ENCODE measurements at regions not wholly inside any gene's neighbourhood (a gene's known extent, or its start where the extent isn't known, plus 50 kb on each side); places are given as distances from the start of the nearest gene placed in this dataset.

DNA sequence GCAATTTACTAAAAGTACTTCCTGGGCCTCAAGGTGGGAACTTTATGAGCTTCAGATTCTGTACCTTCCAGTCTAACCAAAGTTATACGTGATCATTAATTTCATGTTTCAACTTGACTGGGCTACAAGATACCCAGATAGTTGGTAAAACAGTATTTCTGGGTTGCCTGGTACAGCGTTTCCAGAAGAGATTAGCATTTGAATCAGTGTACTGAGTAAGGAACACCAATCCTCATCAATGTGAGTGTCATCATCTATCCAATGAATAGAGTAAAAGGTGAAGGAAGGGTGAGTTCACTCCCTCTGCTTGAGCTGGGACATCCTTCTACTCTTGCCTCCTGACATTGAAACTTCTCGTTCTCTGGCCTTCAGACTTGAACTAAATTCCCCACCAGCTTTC is 274.5 kb upstream of the ID2 start:
- DNase-seq: no peak

DNA sequence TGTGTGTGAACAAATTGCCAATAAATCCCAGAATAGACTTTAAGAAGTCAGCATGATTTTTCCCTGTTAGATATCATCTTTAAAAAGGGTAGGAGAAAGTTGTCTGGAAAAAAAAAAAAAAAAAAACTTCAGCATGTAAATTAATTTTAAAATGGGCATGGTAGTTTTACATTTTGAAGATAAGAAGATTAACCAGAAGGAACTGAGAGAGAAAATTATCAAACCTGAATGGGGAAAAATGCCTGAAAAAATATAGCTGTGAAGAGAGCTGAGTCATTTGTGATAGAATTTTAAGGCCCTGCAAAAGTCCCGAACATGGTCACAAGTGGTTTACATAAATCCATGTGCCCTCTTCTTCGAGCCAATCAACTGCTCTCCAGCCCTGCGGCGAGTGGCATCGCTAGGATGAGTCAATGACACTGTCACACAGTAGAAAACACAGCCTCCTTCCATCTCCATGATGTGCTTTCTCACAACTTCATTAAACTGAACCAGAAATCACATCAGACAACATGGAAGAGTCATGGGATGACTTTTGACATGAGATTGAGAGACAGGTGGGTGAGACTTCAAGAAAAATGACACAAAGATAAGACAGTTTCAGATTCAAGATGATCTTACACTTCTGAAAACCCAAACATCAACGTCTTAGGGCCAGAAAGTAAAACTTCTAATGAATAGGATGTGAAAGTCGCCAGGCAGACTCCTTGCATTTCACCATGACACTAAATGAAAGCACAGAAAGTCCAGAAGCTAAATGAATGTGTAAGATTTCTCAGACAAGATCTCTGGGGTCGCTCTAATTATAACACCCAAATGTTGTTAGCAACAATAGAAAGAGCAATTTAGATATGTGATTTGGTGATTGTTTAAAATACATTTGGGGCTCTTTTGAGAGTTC is 273.0 kb upstream of the ID2 start:
- no peak for DNase-seq

DNA sequence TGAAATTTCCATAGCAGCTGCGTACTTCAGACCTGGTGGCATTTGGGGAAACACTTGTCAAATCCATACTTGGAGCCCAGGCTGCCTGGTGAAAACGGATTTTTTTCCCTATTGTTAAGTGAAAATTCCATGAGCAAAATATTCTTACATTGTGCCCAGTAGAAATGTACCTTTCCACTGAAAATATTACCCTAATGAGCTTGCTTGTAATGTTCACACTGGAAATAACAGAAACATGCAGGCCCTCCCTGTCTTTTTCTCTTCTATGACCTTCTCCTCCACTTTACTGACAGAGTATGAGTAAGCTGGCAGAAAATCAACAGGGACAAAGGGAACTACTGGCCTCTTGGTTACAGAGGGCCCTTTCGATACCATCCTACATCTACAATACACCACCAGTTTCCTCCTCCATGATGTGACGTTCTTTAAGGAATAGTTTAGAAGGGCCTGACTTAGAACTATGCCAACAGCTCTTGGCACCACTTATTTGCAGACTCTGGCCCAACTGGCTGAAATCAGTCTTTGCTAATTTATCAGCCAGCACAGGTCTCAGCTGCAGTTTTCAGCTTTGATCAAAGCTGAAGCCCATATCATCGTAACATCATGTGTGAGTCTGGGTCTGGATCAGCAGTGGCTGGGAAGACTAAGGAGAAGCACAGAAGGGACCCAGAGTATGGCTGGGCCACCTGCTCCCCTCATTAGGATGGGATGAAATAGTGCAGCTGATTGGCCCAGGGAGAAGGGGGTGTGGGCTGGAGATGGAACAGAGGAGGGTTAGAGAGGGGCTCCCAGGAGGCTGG is 272.2 kb upstream of the ID2 start:
- no peak for DNase-seq

DNA sequence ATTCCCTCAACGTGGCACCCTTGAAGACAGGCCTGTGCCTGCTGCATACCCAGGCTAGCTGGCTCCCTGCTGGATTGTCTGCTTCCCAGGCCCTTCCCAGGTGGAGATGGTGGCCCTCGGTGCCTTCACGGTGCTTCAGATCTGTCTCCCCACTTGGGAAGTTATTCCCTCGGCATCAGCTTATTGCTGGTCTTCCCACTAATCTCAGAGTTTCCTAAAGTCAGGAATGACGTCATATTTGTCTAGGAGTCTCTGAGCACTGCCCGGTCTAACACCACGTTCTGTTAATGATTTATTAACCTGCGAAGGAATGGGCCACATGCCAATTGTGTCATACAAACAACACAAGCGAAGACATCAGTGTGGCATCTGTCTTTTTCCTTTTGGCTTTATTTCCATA is 269.8 kb upstream of the ID2 start:
- DNase-seq: no peak

DNA sequence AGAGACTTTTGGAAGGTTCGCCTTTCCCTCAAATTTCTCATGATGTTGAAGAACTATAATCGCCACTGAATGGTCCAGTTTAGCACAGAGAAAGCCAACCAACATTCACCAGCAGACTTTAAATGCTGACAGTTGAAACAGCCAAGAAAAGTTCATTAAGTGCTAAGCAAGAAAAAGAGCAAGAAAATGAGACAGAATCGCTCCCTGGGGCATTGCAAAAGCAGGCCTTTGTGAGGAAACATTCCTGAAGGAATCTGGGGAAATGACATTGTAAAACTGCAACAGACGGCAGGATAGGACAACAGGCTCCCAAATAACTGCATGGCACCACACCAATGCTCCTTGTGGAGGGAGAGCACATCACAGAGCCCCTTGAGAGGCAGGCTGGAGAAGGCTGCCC is 269.3 kb upstream of the ID2 start:
- no peak for DNase-seq

DNA sequence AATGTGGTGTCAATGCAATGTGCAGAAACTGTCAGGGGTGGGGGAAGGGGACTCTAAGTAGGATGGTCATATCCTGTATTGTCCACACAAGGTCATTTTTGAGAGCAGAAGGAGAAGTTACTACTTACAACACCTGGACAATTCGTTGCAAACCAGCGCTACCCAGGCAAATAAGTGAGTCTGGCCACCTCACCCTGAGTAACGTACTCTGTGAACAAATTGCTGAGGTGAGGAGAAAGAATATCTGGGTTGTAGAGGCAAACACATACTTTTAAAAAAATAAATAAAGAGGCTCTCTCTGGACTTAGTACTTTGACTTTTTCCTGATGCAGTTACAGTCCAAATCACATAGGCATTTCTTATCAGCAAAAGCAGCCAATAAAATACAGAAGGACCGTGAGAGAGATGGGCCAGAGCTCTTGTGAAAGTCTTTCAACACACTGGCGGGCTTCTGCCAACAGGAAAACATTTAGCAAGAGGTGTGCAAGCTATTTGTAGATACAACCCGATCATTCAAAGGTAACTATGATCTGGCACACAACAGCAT is 268.2 kb upstream of the ID2 start:
- DNase-seq: no peak

DNA sequence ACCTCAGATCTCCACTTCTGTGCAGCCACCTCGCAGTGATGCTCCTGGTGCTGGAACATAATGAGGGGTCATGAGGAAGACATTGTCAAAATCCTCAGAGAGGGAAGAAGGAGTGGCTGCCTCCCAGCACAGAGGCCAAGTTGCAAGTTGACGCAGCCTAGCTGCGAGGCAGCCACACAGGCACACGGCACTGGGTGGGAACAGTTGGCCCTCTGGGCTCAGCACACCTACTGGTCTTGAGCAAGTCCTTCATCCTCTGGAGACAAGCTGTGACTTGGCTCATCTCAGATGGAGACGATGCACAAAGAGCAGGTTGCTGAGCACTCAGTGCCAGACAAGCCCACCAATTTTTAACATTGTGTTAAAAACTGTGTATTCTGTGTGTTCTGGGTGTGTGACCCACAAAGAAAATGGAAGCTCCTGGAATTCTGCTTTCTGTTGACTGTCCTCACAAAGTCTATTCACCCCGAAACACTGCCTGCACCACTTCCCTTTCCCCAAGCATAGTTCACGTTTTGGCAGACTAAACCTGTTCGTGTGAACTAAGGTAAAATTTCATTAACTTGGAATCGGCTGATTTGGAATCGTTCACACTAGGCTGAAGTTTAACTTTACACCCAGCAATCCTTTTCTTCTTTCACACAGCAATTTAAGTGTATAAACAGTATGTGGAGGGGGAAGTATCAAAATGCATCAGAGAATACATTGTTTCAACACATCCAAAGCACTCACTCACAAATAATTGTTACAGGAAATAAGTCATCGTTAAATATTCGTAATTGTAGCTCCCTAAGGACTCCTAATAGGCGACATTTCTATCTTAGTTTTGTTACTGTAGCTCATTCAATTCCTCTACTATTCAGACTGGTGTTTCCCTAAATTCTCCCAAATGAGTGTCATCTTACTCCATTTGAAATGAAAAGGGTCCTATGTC is 266.6 kb upstream of the ID2 start:
- DNase-seq: no peak

DNA sequence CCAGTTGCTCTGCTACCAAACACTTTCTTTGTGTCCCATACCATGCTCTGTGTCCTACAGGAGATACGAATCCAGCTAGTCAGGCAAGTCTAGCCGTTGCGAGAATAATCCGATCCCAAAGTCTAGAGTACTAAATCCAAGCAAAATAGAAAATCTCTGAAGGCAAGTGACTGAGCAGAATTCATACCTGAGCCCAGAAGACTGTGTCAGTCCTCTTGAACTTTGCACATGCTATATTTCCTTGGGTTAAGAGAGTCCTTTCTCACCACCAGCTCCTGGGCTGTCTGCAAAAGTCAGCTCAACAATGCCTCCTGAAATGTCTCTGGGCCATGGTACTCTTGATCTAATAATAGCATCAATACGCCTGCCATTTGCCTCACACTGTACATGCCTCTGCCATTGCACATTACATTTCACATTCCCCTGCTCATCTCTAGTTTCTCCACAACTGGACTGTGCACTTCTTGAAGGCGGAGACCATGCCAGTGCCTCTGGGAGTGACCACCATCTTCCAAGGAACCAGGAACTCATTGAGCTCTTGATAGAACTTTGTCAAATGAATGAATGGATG is 265.8 kb upstream of the ID2 start:
- DNase-seq: no peak

DNA sequence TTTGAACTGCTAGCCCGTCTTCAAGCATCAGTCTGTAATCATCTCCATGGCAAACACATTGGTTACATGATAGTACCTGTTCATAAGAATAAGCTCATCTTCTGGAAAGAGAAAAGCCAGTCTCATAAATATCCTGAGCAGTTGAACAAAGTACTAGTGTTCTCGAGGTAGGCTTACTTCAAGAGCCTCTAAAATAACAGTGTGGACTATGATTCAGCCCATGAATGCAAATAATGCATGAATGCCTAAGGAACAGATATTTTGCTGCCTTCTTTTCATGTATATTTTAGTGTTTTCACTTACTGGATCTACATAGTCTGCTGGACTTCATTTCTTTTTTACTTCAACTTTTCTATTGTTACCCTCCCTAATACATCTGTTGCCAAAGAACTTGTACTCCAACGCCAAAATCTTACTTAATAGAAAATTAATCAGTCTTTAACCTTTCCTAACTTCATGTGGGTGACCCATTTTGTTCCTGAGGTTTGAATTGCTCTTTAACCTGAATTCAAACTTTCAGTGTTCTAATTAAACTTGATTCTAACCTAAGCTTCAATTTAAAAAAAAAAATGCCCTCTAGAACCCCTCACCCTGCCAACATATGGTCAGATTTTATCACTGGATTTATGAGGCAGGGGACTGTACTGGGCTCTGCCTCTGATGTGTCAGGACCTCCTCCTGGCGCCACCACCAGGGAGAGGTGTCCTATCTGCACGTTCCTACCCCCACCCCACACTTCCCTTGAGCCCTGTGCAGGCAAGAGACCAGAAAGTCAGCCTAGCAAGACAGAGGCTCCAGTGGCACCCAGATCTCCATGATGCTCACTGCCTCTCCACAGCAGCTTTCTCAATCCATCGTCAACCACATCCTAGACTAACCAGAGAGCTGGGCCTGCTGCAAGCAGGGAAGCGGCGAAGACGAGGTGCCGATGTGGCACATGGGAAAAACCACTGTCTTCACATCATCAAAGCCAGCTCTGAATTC is 264.7 kb upstream of the ID2 start:
- DNase-seq: no peak

DNA sequence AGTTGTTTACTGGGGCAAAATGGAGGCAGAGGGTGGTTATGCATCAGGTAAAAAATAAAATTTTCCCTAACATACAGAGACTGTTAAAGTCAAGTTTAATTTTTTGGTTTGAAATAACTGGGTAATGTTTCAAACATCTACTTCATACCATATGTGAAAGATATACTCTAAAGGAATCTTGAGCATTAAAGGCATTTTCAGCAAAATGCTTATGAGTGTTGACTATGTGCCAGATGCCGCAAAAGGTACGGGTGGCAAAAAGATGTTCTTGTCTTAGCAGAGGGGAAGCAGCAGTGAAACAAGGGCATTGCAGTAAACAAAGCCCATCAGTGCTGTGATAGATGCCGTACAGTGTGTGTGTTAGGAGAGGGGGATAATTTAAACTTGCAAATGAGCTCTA is 263.1 kb upstream of the ID2 start:
- DNase-seq: no peak

DNA sequence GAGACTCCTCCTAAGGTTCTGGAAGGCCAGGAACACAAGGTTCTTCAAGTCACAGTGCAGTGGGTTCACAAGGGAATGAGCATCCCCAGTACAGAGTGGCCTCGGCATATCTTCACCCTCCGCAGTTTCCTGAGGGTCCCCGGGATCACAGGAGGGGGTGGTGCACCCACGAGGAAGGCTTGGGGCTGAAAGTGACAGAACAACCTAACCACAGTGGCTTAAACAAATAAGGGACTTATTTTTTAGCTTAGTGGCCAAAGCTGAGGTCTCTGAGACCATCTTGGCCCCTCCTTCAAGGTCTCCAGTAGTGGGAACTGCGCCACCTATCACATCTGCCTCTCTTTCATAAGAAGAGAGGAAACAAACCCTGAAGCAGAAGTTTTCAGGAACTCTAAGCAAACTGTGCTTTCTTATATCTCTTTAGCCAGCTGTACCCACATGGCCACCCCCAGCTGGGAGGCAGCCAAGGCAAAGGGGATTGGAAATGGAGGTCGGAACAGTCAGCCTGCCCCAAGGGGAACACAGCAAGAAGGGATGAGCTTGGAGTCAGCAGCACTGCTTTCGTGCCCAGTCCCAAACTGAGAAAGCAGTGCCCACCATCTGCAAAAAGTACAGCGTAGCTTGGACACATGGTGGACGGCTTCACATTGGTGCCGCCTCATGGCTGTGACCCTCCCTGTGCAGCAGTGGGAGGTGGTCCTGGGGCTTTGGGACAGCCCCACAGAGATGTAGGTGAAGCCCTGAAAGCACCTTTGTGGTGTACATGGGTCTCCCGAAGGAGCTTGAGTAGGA is 260.0 kb upstream of the ID2 start:
- DNase-seq: peak; percentile 18

DNA sequence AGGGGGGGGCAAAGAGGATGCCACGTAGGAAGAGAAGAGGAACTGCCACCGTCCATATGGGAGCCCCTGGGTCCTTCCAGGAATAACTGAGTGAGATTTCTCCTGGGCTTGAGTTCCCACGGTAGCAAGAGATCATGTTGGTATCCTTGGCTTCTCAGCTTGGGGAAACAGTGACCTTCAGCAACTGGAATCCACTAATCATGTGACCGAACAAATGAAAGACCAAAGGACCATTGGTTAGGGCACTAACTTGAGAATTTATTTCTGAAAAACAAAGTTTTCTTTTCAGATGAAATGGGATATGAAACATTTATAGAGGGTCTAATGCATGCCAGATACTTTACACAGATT is 259.4 kb upstream of the ID2 start:
- DNase-seq: no peak

DNA sequence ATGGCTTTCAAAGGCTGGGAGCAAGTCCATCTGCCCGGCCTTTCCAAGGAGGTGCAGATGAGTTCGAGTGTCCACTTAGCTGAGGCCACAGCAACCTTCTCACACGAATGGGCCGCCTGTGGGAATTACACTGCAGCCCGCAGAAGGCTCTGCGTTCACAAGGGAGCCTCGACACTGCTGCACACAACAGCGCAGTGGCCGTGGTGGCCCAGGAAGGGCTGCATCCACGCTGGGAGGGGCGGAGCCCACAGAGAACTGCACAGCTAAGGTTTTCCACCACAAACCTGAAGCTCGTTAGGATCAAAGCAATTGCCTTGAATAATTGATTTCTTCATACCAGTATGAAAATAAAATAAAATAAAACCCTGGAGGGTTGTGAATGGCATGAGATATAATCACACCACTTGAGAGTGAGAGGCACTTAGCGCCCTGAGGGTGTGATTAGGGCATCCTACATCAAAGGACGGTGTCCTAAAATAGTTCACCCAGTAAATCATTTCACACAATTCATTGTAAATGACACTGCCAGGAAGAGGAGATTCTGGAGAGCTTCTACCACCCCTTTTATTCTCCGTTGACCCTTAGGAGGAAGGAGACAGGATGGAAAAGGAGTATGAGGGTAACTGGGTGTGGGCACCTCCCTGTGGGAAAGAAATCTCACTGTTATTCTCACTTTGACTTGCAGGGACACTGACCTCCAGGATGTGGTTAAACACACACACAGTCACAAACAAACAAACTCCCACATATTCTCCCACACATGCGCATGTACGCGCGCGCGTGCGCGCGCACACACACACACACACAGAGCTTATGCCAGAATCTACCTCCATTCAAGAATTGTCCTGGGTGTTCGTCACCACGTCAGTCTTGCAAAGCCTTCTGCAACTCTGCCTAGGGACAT is 256.6 kb upstream of the ID2 start:
- no peak for DNase-seq

DNA sequence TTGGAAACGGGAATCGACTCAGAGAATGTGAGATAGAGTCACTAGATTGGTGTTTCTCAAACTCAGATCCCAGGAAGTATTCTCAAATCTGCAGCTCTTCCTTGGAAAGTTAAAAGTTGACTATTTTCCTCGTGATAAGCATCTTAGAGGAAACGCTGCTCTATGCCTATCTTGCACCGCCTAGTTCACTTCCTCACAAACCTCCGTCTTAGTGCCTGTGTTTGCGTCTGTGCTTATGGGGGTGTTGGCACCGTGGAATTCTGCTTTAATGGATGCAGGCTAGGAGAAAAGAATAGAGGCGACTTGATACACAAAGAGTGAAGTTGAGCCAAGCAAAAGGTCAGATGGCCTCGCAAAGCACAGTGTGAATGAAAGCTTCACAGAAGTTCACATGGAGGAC is 255.3 kb upstream of the ID2 start:
- no peak for DNase-seq

DNA sequence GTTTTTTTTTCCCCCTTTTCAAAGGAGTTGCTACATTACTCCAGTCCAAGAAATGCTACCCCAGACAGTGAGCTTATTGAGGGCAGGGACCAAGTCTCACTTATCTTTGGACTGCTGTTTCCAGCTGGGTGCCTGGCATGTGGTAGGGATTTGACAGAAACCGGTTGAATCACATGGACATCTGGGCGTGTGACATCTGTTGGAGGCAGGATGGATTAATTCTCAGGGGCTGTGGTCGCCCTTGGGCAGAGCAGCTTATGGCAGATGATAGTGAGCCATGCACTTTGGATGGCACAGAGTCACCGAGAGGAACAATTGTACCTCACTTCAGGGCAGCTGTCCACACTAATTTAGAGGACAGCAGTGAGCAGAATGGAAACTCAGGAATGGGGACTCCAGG is 254.6 kb upstream of the ID2 start:
- no peak for DNase-seq

DNA sequence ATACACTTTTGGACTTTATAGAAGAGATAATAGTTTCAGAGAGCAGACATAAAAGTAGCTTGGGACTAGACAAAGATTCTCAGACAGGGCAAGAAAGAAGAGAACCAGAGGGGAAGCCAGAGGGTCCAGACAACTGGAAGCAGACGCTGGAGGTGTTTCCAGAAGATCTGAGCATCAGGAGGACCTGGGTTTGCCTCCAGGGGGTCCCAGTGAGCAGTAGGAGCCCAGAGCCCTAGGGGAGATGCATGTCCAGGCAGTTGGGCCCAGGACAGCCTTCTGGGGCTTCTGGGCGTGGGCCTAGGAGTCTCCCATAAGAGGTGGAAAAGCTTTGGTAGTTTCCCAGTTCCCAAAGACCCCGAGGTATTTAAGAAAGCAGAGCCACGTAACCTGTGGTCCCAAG is 251.2 kb upstream of the ID2 start:
- DNase-seq: no peak

DNA sequence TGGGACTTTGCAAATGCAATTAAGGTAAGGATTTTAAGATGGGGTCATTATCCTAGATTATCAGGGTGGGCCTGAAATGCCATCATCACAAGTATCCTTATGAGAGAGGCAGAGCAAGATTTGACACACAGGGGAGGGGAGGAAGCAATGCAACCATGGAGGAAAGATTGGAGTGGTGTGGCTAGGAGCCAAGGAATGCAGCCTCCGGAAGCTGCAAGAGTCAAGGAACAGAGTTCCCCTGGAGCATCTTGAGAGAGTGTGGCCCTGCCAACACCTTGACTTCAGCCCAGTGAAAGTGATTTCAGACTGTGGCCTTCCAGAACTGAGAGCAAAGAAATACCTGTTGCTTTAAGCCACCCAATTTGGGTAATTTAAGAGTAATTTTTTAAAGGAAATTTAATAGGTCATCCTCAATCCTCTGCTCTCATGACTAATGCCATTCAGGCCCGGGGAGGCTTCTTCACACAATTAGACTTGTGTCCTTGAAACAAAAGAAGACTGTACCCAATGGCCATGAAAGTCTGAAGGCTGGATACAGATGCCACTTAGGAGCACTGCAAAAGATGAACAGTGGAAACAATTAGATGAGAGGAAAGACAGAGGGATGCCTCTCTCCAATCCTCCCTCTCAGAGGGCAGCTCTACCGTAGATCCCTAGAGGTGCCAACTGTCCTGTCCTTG is 250.3 kb upstream of the ID2 start:
- no peak for DNase-seq

DNA sequence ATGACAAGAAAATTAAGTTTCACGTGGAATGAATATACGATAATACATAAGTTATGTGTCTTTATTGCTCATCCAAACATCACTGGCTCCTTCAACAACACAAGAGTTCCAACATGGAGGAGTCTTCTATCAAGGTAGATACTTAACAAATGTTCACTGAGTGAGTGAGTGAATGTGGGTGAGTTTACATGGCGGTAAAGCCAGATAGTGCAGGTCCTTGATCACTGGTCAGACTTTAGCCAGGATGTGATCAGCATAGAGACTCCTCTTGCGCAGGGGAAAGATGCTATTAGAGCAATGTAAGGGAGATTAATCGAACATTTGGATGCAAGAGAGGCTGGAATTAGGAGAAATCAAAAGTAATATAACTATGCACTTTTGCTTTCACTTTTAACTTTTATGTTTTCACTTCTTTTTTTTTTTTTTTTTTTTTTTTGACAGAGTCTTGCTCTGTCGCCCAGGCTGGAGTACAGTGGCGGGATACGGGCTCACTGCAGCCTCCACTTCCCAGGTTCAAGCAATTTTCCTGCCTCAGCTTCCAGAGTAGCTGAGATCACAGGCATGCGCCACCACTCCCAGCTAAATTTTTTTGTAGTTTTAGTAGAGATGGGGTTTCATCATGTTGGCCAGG is 249.0 kb upstream of the ID2 start:
- peak; percentile 12 for DNase-seq
